ENCODE measurements at regions not wholly inside any gene's neighbourhood (a gene's known extent, or its start where the extent isn't known, plus 50 kb on each side); places are given as distances from the start of the nearest gene placed in this dataset.

DNA sequence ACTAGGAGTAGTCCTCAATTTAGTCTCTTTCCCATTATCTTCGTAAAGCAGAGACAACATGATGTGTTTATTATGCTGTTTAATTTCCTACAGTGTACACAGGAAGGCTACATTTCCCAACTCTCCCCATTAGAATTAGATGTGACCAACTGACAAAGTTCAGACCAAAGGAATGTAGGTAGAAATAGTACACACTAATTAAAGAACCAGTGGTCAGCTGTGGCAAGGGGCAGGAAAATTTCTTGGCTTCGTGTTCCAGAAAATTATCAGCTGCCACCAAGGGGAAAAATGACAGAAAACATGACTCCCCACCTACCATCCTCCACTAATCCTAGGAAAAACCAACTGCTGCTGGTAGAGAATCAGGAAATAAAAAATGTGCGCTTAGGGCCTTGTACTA is 125.6 kb downstream of the PPP1R3A start:
- Histone ChIP-seq H3K36me3 (replicated peaks in 1 of 2) (no peaks in the 10 kb centered on the region), H3K4me3 (no peak overlapping the region), H3K27ac (no peak overlapping the region), H3K9me3 (replicated peaks in 1 of 3) (no peaks in the 10 kb centered on the region), H3K4me1 (replicated peaks in 1 of 2) (no peaks in the 10 kb centered on the region), H3K27me3 (no peaks in the 10 kb centered on the region)
- intact Hi-C loops (cut with DNase I), result no loop called here
- TF ChIP-seq CTCF (IDR thresholded peaks at IDR 0.05), result no peak
- TF ChIP-seq POLR2A (IDR thresholded peaks at IDR 0.05), result no peak
- DNase-seq, result no peak
- WGBS, 4 donors, result 70 to 77% (median 76%) methylated on average over 3 of the region's 3 CpGs

- intact Hi-C loops (cut with DNase I), result no loop called here
- Histone ChIP-seq H3K4me3 (no peak overlapping the region), H3K36me3 (replicated peaks in 1 of 2) (no peaks in the 10 kb centered on the region), H3K9me3 (replicated peaks in 1 of 3) (no peaks in the 10 kb centered on the region), H3K27ac (no peak overlapping the region), H3K4me1 (replicated peaks in 1 of 2) (no peaks in the 10 kb centered on the region), H3K27me3 (no peaks in the 10 kb centered on the region)
- DNase-seq, result no peak
- TF ChIP-seq POLR2A (IDR thresholded peaks at IDR 0.05), result no peak
- TF ChIP-seq CTCF (IDR thresholded peaks at IDR 0.05), result no peak
- WGBS, 4 donors, result 77 to 83% (median 80%) methylated on average over 4 of the region's 4 CpGs
Measured at GRCh38 chr7:113790025-113790424, 128.8 kb downstream of the PPP1R3A start.

DNA sequence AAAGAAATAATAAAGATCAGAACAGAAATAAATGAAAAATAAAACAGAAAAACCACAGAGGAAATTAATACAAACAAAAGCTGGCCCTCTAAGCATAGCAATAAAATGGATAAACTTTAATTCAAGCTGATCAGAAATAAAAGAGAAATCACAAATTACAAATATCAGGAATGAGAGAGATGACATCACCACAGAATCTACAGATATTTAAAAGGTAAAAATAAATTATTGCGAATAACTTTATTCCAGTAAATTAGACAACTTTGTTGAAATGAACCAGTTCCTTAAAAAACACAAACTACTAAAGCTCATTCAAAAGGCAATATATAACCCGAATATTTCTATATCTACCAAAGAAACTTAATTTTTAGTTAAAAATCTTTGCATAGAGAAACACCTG is 131.7 kb downstream of the PPP1R3A start:
- intact Hi-C loops (cut with DNase I), result no loop called here
- no peak overlapping the region for H3K4me3 ChIP-seq
- TF ChIP-seq POLR2A (IDR thresholded peaks at IDR 0.05), result no peak
- no peak for TF ChIP-seq CTCF (IDR thresholded peaks at IDR 0.05)

GRCh38 chr7:113784956-113785355 is 133.9 kb downstream of the PPP1R3A start:
- no peak for DNase-seq
- intact Hi-C loops (cut with DNase I), result no loop called here
- Histone ChIP-seq H3K27ac (no peak overlapping the region), H3K27me3 (no peaks in the 10 kb centered on the region), H3K4me3 (no peak overlapping the region), H3K9me3 (replicated peaks in 1 of 3) (no peaks in the 10 kb centered on the region), H3K36me3 (replicated peaks in 1 of 2) (no peaks in the 10 kb centered on the region), H3K4me1 (replicated peaks in 1 of 2) (no peaks in the 10 kb centered on the region)
- TF ChIP-seq CTCF (IDR thresholded peaks at IDR 0.05), result no peak
- no peak for TF ChIP-seq POLR2A (IDR thresholded peaks at IDR 0.05)
- 80 to 83% (median 81%) methylated on average over 3 of the region's 3 CpGs for WGBS, 4 donors

More for the DNA sequence above, 131.7 kb downstream of the PPP1R3A start:
- DNase-seq, result no peak
- Histone ChIP-seq H3K9me3 (replicated peaks in 1 of 3) (no peaks in the 10 kb centered on the region), H3K4me1 (replicated peaks in 1 of 2) (no peaks in the 10 kb centered on the region), H3K27me3 (no peaks in the 10 kb centered on the region), H3K27ac (no peak overlapping the region), H3K36me3 (replicated peaks in 1 of 2) (no peaks in the 10 kb centered on the region)
- 69 to 84% (median 80%) methylated on average over 2 of the region's 2 CpGs for WGBS, 4 donors
